Hepatocyte (in vitro differentiated cells): ENCODE measurements at regions not wholly inside any gene's neighbourhood (a gene's known extent, or its start where the extent isn't known, plus 50 kb on each side); places are given as distances from the start of the nearest gene placed in this dataset.
"Not testable (repeated sequence)": the region's sequence is repeated elsewhere in the genome, so short reads cannot be mapped to it uniquely, and the experiment has no call there.

Experiments used
- DNase-seq: peaks from one replicate; pipeline ENCODE4 v3.0.0-alpha.2; 2016; ENCODE audit warnings: low spot score
- H2AFZ ChIP-seq: fragments of 200-600 bp; sonication (generic); 2 replicates; pipeline ENCODE4 v1.6.0; 2016; ENCODE audit warnings: antibody characterized with exemption, mild to moderate bottlenecking
- H3K27ac ChIP-seq: fragments of 200-600 bp; sonication (generic); 2 replicates; pipeline ENCODE4 v1.5.1; 2016; ENCODE audit warnings: mild to moderate bottlenecking
- H3K27me3 ChIP-seq: fragments of 200-600 bp; sonication (generic); 2 replicates; pipeline ENCODE4 v1.6.1; 2016
- H3K36me3 ChIP-seq: fragments of 200-600 bp; sonication (generic); replicated peaks from 2 replicates; pipeline ENCODE4 v1.5.1; 2016; ENCODE audit warnings: low read depth; ENCODE audit not compliant: insufficient read depth
- H3K4me1 ChIP-seq: fragments of 200-600 bp; sonication (generic); 2 replicates; pipeline ENCODE4 v1.5.1; 2016; ENCODE audit warnings: mild to moderate bottlenecking, moderate library complexity; ENCODE audit not compliant: insufficient read depth
- H3K4me2 ChIP-seq: fragments of 200-600 bp; sonication (generic); 2 replicates; pipeline ENCODE4 v1.6.0; 2016
- H3K4me3 ChIP-seq: fragments of 200-600 bp; sonication (generic); 2 replicates; pipeline ENCODE4 v1.5.1; 2016; ENCODE audit warnings: mild to moderate bottlenecking
- H3K79me2 ChIP-seq: fragments of 200-600 bp; sonication (generic); 2 replicates; pipeline ENCODE4 v1.6.0; 2017; ENCODE audit warnings: mild to moderate bottlenecking
- H3K9me2 ChIP-seq: fragments of 200-600 bp; sonication (generic); replicated peaks from 2 replicates; pipeline ENCODE4 v1.6.0; 2017; ENCODE audit warnings: mild to moderate bottlenecking; ENCODE audit not compliant: insufficient read depth
- H3K9me3 ChIP-seq: fragments of 200-600 bp; sonication (generic); 2 replicates; pipeline ENCODE4 v1.5.1; 2016; ENCODE audit warnings: low read depth, mild to moderate bottlenecking
- H4K20me1 ChIP-seq: fragments of 200-600 bp; sonication (generic); 2 replicates; pipeline ENCODE4 v1.6.0; 2016; ENCODE audit warnings: mild to moderate bottlenecking; ENCODE audit not compliant: insufficient read depth, poor library complexity, severe bottlenecking
- EZH2 ChIP-seq: fragments of 200-600 bp; sonication (generic); IDR thresholded peaks from 2 replicates; pipeline ENCODE4 v1.6.1; 2016; ENCODE audit warnings: antibody characterized with exemption, mild to moderate bottlenecking, borderline replicate concordance
- EZH2phosphoT487 ChIP-seq: fragments of 200-600 bp; sonication (generic); IDR thresholded peaks from one replicate; pipeline ENCODE4 v1.6.1; 2018; ENCODE audit warnings: antibody characterized with exemption, mild to moderate bottlenecking, low read depth, moderate library complexity; ENCODE audit not compliant: unreplicated experiment, severe bottlenecking
- WGBS: methylation state at CpG from one replicate; pipeline ENCODE4 v1.1.6; 2016; ENCODE audit warnings: low lambda C conversion rate; ENCODE audit errors: missing lambda C conversion rate; 5-methylcytosine and 5-hydroxymethylcytosine counted together
- TF ChIP-seq, protein P1 (sequence below): fragments of 200-600 bp; sonication (generic); IDR thresholded peaks from 2 replicates; pipeline ENCODE4 v1.5.1; 2016; ENCODE audit warnings: antibody characterized with exemption, mild to moderate bottlenecking; ENCODE audit not compliant: poor library complexity

DNA sequence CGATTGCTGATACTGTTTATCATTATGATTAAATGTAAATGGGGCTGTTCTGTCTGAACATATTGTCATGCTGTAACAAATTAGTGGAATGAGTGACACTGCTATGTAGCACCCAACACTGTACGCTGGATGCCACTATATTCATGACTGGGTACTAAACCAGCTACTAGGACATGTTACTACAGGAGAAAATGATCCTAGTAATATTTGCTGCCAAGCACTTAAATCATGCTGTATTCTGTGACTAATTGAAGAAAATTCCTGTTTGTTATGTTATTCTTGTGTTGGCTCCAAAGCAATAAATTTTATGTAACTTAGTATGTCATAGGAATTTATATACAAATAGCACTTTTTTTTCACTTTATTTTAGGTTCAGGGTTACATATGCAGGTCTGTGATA lies 804.2 kb downstream of the CENPC start:
- WGBS = 87% methylated on average over 2 of the region's 2 CpGs
- Histone ChIP-seq H3K27me3 (no peaks in the 10 kb centered on the region), H3K9me3 (no peaks in the 10 kb centered on the region), H3K27ac (no peak overlapping the region), H3K79me2 (no peaks in the 10 kb centered on the region), H3K4me3 (no peak overlapping the region), H4K20me1 (no peaks in the 10 kb centered on the region), H3K4me2 (no peak overlapping the region), H3K9me2 (no peaks in the 10 kb centered on the region), H2AFZ (no peak overlapping the region), H3K4me1 (no peaks in the 10 kb centered on the region), H3K36me3 (no peaks in the 10 kb centered on the region)
- TF ChIP-seq EZH2 = no peak
- TF ChIP-seq EZH2phosphoT487 = no peak
- TF ChIP-seq, protein P1, sequence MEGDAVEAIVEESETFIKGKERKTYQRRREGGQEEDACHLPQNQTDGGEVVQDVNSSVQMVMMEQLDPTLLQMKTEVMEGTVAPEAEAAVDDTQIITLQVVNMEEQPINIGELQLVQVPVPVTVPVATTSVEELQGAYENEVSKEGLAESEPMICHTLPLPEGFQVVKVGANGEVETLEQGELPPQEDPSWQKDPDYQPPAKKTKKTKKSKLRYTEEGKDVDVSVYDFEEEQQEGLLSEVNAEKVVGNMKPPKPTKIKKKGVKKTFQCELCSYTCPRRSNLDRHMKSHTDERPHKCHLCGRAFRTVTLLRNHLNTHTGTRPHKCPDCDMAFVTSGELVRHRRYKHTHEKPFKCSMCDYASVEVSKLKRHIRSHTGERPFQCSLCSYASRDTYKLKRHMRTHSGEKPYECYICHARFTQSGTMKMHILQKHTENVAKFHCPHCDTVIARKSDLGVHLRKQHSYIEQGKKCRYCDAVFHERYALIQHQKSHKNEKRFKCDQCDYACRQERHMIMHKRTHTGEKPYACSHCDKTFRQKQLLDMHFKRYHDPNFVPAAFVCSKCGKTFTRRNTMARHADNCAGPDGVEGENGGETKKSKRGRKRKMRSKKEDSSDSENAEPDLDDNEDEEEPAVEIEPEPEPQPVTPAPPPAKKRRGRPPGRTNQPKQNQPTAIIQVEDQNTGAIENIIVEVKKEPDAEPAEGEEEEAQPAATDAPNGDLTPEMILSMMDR = no peak
- no peak for DNase-seq

DNA sequence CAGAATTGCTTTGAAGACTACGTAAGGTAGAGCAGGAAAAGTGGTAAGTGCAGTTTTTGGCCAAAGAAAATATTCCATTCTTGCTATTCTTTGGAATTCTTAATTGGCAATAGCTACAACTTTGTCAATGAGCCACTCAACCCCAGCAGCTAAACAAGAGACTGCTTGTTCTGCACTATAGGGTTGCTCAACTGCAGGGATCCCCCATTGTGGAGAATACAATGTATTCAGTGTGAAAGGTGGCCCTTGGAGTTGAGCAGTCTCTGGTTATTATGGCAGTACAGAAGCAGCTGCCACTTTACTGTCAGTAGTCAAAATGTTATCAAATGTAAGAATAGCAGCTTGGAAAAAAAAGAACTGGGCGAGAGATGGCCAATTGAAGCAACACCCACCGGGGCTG lies 808.7 kb downstream of the CENPC start:
- H3K4me1 ChIP-seq = no peaks in the 10 kb centered on the region
- H4K20me1 ChIP-seq = no peaks in the 10 kb centered on the region
- H3K36me3 ChIP-seq = no peaks in the 10 kb centered on the region
- H3K4me3 ChIP-seq = no peak overlapping the region
- no peak for DNase-seq
- H3K27me3 ChIP-seq = no peaks in the 10 kb centered on the region
- H3K9me2 ChIP-seq = no peaks in the 10 kb centered on the region
- TF ChIP-seq, protein P1 = no peak
- TF ChIP-seq EZH2 (no peak), EZH2phosphoT487 (no peak)
- no peaks in the 10 kb centered on the region for H3K9me3 ChIP-seq
- H2AFZ ChIP-seq = no peak overlapping the region
- H3K79me2 ChIP-seq = no peaks in the 10 kb centered on the region
- no peak overlapping the region for H3K4me2 ChIP-seq
- H3K27ac ChIP-seq = no peak overlapping the region
- whole genome bisulfite sequencing = 95% methylated on average over 3 of the region's 3 CpGs

DNA sequence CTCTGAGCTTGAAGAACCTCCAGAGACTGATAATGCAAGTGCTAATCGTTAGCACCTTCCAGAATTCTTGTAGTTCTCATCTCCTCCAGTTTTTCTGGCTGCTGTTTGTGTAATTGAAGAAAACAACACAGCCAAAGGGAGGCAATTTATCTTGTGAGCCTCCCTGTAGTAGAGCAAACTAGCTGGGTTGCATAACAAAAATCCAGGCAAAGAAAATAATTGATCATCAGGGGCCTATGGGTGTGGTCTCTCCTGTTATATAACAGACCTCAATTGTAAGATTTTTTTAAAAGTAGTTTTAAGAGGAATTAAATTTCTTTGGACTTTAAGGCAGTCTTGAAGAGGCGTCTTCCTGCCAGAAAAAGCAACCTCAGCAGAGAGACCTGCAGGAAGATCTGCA lies 817.0 kb downstream of the CENPC start:
- Histone ChIP-seq H3K9me3 (no peaks in the 10 kb centered on the region), H3K4me2 (no peak overlapping the region), H4K20me1 (no peaks in the 10 kb centered on the region), H3K4me1 (no peaks in the 10 kb centered on the region), H3K4me3 (no peak overlapping the region), H3K27me3 (no peaks in the 10 kb centered on the region), H3K27ac (no peak overlapping the region), H3K9me2 (no peaks in the 10 kb centered on the region), H3K79me2 (no peaks in the 10 kb centered on the region), H2AFZ (no peak overlapping the region), H3K36me3 (no peaks in the 10 kb centered on the region)
- TF ChIP-seq EZH2phosphoT487 = no peak
- TF ChIP-seq EZH2 = no peak
- TF ChIP-seq, protein P1 = no peak
- DNase-seq = no peak
- 75% methylated on average over 2 of the region's 2 CpGs for WGBS

DNA sequence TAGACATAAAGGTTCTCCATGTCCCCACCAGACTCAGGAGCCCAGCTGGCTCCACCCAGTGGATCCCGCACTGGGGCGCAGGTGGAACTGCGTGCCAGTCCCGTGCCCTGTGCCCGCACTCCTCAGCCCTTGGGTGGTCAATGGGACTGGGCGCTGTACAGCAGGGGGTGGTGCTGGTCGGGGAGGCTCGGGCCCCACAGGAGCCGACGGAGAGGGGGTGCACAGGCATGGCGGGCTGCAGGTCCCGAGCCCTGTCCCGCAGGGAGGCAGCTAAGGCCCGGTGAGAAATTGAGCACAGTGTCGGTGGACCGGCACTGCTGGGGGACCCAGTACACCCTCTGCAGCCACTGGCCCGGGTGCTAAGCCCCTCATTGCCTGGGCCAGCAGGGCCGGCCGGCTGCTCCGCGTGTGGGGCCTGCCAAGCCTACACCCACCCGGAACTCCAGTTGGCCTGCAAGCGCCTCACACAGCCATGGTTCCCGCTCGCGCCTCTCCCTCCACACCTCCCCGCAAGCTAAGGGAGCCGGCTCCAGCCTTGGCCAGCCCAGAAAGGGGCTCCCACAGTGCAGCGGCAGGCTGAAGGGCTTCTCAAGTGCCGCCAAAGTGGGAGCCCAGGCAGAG lies 832.9 kb downstream of the CENPC start:
- not testable (repeated sequence) for H4K20me1 ChIP-seq
- 98% methylated on average over 30 of the region's 30 CpGs for WGBS

More for the DNA sequence above, 832.9 kb downstream of the CENPC start:
- H3K4me1 ChIP-seq, H3K27ac ChIP-seq, H3K4me3 ChIP-seq, H2AFZ ChIP-seq, H3K36me3 ChIP-seq, H3K9me2 ChIP-seq, H3K27me3 ChIP-seq, H3K79me2 ChIP-seq, H3K4me2 ChIP-seq, H3K9me3 ChIP-seq, DNase-seq: not testable (repeated sequence)
